GM12878 (cell line): ENCODE measurements at regions not wholly inside any gene's neighbourhood (a gene's known extent, or its start where the extent isn't known, plus 50 kb on each side); places are given as distances from the start of the nearest gene placed in this dataset.

Source experiments
- POLR2A ChIP-seq: IDR thresholded peaks from 2 replicates; pipeline ENCODE4 v1.6.1; 2011; ENCODE audit warnings: low read depth, mild to moderate bottlenecking, low read length
- RCOR1 ChIP-seq: conservative IDR thresholded peaks from 2 replicates; pipeline ENCODE4 v1.6.1; 2012; ENCODE audit warnings: low read depth, low read length, improper control_type of control experiment
- TCF3 ChIP-seq: IDR thresholded peaks from 2 replicates; pipeline ENCODE4 v1.6.1; 2012; ENCODE audit warnings: low read depth, mild to moderate bottlenecking, low read length, borderline replicate concordance; ENCODE audit not compliant: insufficient read depth
- TCF7 ChIP-seq: IDR thresholded peaks from 2 replicates; pipeline ENCODE4 v1.6.1; 2014; ENCODE audit warnings: antibody characterized with exemption, borderline replicate concordance
- TF ChIP-seq, protein P1 (sequence below), 3 experiments: IDR thresholded peaks in 2 of 3; conservative IDR thresholded peaks in 1 of 3; 2 replicates each; pipeline ENCODE4 v1.5.1; 2011; ENCODE audit warnings: low read depth in 3 of 3, low read length in 3 of 3, mild to moderate bottlenecking in 3 of 3, control low read depth in 2 of 3, moderate library complexity in 2 of 3, inconsistent platforms in 1 of 3, mixed read lengths in 1 of 3; ENCODE audit not compliant: control insufficient read depth in 2 of 3, insufficient read depth in 1 of 3; ENCODE audit errors: extremely low read depth in 1 of 3

DNA sequence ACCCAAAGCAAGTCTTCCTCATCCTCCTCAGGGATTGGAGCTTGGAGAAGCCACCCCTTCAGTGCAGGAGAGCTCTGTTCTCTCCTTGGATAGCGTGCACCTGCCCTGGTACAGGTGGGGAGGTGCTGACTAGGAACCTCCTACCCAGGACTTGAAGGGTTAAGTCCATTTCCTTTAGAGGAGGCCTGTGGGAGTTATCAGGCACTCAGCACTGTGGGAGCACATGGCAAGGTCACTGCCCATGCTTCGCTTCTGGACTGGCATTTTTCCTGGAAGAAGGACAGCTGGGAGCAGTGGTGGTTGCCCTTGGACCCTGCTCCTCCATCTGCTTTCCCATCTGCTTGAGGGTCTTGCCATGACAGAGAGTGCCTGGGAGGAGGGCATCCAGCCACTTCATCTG, 142.8 kb downstream of the CXCL12 start:
- TF ChIP-seq, protein P1, sequence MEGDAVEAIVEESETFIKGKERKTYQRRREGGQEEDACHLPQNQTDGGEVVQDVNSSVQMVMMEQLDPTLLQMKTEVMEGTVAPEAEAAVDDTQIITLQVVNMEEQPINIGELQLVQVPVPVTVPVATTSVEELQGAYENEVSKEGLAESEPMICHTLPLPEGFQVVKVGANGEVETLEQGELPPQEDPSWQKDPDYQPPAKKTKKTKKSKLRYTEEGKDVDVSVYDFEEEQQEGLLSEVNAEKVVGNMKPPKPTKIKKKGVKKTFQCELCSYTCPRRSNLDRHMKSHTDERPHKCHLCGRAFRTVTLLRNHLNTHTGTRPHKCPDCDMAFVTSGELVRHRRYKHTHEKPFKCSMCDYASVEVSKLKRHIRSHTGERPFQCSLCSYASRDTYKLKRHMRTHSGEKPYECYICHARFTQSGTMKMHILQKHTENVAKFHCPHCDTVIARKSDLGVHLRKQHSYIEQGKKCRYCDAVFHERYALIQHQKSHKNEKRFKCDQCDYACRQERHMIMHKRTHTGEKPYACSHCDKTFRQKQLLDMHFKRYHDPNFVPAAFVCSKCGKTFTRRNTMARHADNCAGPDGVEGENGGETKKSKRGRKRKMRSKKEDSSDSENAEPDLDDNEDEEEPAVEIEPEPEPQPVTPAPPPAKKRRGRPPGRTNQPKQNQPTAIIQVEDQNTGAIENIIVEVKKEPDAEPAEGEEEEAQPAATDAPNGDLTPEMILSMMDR (IDR thresholded peaks at IDR 0.05 in 2 of 3, conservative IDR thresholded peaks at IDR 0.05 in 1 of 3; ENCODE audit: control insufficient read depth in 2 of 3, extremely low read depth in 1 of 3, insufficient read depth in 1 of 3, low read depth in 3 of 3, low read length in 3 of 3) = no peak
- TF ChIP-seq TCF3 (no peak), POLR2A (no peak), RCOR1 (no peak), TCF7 (no peak)
